ENCODE measurements at regions not wholly inside any gene's neighbourhood (a gene's known extent, or its start where the extent isn't known, plus 50 kb on each side); places are given as distances from the start of the nearest gene placed in this dataset.

GRCh38 chr10:124339119-124340032, 79.3 kb downstream of the OAT start:
- ChIA-PET CTCF (interaction anchor here (0.6 kb wide), 2 partner anchors 17 to 50 kb away, joined by 3 read pairs; no protein-coding TSS in a partner anchor), POLR2A (no interaction called here)
- no peaks in the 10 kb centered on the region for H3K4me1 ChIP-seq (ENCODE audit: control insufficient read depth, insufficient read depth, low read length)
- H3K4me3 ChIP-seq (ENCODE audit: low read depth, low read length), result no peak overlapping the region
- no peak for TF ChIP-seq SP3 (tag by site-specific recombination; IDR thresholded peaks at IDR 0.05)
- TF ChIP-seq ZSCAN23 (tag by site-specific recombination; IDR thresholded peaks at IDR 0.05), result no peak
- no peak for TF ChIP-seq ZNF571 (tag by site-specific recombination; IDR thresholded peaks at IDR 0.05)
- no peak for TF ChIP-seq PATZ1 (tag by site-specific recombination; IDR thresholded peaks at IDR 0.05)
- no peak for TF ChIP-seq ZNF366 (tag by site-specific recombination; conservative IDR thresholded peaks at IDR 0.05)
- no peak for TF ChIP-seq ZNF112 (tag by site-specific recombination; IDR thresholded peaks at IDR 0.05)
- TF ChIP-seq ZNF266 (tag by site-specific recombination; IDR thresholded peaks at IDR 0.05; ENCODE audit: low read depth), result no peak
- no peak for TF ChIP-seq ZNF626 (tag by site-specific recombination; IDR thresholded peaks at IDR 0.05)
- TF ChIP-seq ZSCAN18 (tag by site-specific recombination; IDR thresholded peaks at IDR 0.05), result no peak
- no peaks in the 10 kb centered on the region for H3K9me3 ChIP-seq (ENCODE audit: control insufficient read depth, insufficient read depth, low read depth, low read length)
- H3K36me3 ChIP-seq (ENCODE audit: control insufficient read depth in 2 of 2, insufficient read depth in 1 of 2, low read length in 2 of 2), result no peaks in the 10 kb centered on the region
- no peak overlapping the region for H3K27ac ChIP-seq (ENCODE audit: extremely low read depth, low read depth, low read length)

GRCh38 chr10:124338276-124338925, 80.3 kb downstream of the OAT start:
- no peak for TF ChIP-seq KLF8 (tag by site-specific recombination; IDR thresholded peaks at IDR 0.05)
- no peak for TF ChIP-seq MYNN (tag by site-specific recombination; IDR thresholded peaks at IDR 0.05; ENCODE audit: borderline replicate concordance)
- TF ChIP-seq EGR2 (tag by site-specific recombination; IDR thresholded peaks at IDR 0.05; ENCODE audit: low read depth), result no peak
- no peak for TF ChIP-seq ZBTB44 (tag by site-specific recombination; IDR thresholded peaks at IDR 0.05)
- TF ChIP-seq, protein P1, sequence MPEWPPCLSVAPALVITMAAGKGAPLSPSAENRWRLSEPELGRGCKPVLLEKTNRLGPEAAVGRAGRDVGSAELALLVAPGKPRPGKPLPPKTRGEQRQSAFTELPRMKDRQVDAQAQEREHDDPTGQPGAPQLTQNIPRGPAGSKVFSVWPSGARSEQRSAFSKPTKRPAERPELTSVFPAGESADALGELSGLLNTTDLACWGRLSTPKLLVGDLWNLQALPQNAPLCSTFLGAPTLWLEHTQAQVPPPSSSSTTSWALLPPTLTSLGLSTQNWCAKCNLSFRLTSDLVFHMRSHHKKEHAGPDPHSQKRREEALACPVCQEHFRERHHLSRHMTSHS (tag by site-specific recombination; IDR thresholded peaks at IDR 0.05), result no peak
- TF ChIP-seq ZSCAN16 (tag by site-specific recombination; IDR thresholded peaks at IDR 0.05), result no peak
- TF ChIP-seq ZNF23 (tag by site-specific recombination; IDR thresholded peaks at IDR 0.05; ENCODE audit: borderline replicate concordance), result no peak
- TF ChIP-seq PBX3 (CRISPR knock-in tag; IDR thresholded peaks at IDR 0.05), result no peak
- Histone ChIP-seq H3K4me1 (ENCODE audit: control insufficient read depth, insufficient read depth, low read length) (no peaks in the 10 kb centered on the region), H3K4me3 (ENCODE audit: low read depth, low read length) (no peak overlapping the region), H3K9me3 (ENCODE audit: control insufficient read depth, insufficient read depth, low read depth, low read length) (no peaks in the 10 kb centered on the region), H3K27ac (ENCODE audit: extremely low read depth, low read depth, low read length) (no peak overlapping the region), H3K36me3 (ENCODE audit: control insufficient read depth in 2 of 2, insufficient read depth in 1 of 2, low read length in 2 of 2) (no peaks in the 10 kb centered on the region)
- CTCF ChIA-PET, result interaction anchor here (0.6 kb wide), 1 partner anchor 51 kb away, joined by 3 read pairs; no protein-coding TSS in a partner anchor
- POLR2A ChIA-PET, result interaction anchor here (0.6 kb wide), 1 partner anchor 13 kb away, joined by 3 read pairs; no protein-coding TSS in a partner anchor

Measured in HEK293 (cell line).